Stimulated activated CD4-positive, alpha-beta T cell treated with anti-CD3 and anti-CD28 coated beads, TNF-alpha, amount 100 ng/mL, for 24 hours (primary cell): ENCODE measurements at regions not wholly inside any gene's neighbourhood (a gene's known extent, or its start where the extent isn't known, plus 50 kb on each side); places are given as distances from the start of the nearest gene placed in this dataset.
A peak's percentile ranks its signal among the peaks of the same experiment; 100 is the strongest.

ENCODE experiments used
- DNase-seq, 3 experiments: peaks; one replicate each; pipeline ENCODE4 v3.0.0-alpha.2; 2020; ENCODE audit warnings: low read depth in 3 of 3

DNA sequence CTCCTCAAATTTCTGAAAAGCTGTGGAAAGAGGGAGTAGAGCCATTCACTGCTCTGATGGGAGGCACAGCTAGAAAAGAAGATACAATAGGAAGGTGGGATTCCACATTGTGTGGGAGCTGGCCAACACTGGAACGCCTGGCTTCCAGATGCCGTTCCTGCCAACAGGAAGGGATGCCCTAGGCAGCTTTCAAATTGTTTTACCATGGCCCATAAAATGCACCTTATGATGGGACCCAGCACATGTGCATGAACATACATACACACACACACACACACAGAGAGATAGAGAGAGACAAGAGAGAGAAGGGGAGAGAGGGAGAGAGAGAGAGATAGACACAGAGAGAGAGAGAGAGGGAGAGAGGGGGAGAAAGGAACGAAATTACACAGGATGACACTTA lies 86.1 kb upstream of the BZW1 start:
- DNase-seq: no peak

DNA sequence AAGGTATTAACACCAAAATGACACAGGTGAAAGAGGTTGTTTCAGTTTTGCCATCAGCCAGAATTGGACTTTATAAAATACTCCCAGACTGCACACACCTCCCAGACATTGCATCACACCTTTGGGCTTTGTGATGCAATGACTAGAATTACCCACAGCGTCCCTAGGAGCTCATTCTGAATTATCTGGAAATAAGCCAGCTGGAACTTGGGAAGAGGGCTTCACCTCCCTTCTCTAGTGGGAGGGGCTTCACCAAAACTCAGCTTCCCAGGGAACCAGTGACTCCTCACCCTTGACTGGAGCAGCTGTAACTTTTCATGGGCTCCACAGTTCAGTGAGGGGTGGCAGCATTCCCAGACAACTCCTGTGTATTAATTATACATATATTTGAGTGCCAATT lies 83.1 kb upstream of the BZW1 start:
- no peak for DNase-seq

DNA sequence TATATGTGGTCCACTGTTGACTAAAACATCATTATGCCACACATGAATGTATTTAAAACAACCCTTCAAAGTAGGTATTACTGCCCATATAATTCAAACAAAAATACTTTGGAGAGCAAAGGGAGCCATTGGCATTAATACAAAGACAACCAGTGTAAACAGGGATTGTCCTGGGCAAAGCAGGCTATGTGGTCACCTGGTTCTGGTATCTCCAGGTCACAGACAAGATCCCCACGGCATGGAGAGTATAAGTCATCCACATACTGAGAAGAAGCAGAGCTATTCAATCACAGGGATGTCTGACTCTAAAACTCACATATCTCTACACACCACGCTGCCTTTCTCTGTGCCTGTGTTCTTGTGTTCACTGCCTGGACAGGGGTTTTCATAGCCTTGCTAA lies 81.4 kb upstream of the BZW1 start:
- no peak for DNase-seq

DNA sequence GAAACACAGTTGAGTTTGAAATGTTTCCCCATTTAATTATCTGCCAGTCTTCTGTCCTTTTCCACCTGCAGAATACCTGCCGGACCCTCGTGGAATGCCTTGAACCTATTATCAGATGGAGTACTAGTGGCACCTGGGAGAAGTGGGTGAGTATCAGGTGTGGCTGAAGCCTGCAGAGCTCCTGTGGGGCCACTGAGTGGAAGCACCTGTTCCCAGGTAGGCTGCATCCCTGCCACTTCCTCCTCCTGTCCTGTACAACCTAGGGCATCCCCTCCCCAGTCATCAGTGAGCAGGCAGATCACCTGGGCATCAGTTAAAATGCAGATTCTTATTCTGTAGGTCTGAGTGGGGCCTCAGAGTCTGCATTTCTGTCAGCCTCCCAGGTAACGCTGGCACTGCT lies 80.8 kb upstream of the BZW1 start:
- no peak for DNase-seq

DNA sequence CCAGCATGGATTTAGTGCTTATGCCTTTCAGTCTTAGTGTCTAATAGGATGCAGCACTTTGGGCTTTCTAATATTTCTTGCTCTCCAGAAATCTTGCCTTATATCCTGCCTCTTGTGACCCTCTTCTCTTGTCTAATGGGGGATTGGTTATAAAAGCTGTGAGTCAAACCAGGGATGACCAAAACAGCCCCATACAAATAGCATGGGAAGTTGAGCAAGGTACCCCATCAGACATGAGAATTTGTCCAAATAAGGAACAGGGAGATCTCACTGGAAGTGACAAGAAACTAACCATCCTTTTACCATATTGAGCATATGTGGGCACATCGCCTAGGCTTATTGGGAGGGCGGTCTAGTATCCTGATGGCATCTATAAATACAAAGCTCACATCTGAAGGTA lies 78.8 kb upstream of the BZW1 start:
- no peak for DNase-seq

DNA sequence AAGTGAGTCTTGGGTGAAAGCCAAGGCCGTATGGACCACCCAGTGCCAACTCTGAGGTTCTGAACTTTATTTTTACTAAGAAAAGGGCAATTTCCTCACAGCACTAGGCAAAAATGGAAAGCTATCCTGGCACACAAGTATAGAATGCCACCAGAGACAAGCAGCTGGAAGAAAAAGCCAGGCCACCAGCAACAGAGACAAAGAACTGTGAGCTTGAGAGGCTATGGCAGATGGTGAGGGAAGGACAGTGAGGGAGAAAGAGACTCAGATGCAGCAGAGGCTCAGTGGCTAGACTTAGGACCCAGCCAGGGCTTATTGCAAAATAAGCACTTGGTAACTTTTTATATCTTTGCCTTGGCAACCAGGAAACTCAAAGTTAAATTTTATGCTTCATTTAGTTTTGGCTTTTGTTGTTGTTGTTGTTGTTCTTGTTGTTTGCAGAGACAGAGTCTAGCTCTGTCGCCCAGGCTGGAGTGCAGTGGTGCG lies 78.0 kb upstream of the BZW1 start:
- no peak for DNase-seq

DNA sequence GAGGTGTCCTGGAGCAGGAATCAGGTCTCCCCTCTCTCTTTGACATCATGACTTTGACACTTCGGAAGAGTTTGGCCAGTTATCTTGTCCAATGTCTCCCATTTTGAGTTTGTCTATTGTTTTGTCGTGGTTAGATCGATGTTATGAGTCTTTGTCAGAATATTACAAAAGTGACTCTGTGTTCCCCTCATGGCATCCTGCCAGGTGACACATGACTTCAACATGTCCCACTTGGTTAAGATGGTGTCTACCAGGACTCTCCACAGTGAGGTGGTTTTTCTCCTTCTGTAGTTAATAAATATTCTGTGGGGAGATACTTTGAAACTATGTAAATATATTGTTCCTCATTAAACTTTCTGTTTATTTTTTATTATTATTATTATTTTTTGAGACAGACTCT lies 76.6 kb upstream of the BZW1 start:
- DNase-seq: peak in 1 of 3 experiments; percentile 14

DNA sequence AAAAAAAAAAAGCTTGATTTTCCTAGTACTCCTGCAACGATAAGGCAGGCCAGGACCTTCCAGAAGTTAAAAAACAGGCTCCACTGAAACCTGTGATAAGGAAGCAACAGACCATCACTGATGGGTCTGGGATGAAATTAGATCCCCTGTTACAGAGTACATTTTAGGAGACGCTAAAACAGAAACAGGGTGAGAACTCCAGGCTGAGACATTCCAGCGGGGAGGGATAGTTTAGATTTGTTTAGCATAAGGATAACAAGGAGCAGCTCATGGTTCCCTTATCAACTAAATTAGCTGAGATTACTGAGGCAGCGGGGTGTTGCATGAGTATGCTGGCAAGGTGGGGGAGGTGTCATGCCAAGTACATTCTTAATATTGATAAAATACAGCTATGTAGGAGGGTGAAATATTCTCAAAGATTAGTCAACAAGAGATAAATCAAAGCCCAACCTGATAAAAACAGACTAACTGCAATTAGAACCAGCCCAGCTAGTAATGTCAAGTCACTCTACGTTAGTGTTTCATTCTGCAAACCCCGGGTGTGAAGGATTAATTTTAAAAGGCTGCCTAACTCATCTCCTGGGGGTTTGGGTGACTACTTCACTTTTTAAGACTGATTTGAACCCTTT lies 75.0 kb upstream of the BZW1 start:
- DNase-seq: no peak

DNA sequence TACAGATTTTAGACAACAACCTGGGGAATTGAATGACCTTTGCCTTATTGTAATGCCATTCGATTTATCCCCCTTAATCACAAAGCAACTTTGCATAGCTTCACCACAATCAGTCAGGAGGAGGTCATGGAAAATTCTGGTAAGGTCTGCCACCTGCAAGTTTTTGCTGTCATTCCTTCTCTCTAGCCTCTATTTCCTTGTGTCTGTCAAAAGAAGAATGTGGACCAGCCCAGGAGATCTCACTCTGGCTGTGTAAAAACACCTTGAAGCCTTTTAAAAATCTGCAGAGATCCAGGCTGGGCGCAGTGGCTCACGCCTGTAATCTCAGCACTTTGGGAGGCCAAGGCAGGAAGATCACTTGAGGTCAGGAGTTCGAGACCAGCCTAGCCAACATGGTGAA lies 74.1 kb upstream of the BZW1 start:
- no peak for DNase-seq

DNA sequence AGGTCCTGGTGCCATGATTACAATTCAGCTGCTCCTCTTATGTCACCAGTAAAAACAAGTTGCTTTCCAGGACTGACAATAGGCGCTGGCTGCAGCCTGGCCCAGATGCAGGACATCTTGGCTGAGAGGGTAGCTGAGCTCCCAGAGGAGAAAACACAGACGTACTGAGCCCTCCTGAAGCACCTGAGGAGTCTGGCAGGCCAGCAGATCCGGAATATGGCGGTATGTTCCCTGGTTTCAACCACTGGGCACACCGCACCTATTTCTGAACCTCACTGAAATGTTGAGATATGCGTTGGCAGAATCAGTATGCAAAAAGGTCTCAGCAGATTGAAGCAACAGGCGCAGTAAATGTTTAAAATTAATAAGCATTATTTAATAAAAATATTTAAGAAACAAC lies 73.1 kb upstream of the BZW1 start:
- DNase-seq: no peak

DNA sequence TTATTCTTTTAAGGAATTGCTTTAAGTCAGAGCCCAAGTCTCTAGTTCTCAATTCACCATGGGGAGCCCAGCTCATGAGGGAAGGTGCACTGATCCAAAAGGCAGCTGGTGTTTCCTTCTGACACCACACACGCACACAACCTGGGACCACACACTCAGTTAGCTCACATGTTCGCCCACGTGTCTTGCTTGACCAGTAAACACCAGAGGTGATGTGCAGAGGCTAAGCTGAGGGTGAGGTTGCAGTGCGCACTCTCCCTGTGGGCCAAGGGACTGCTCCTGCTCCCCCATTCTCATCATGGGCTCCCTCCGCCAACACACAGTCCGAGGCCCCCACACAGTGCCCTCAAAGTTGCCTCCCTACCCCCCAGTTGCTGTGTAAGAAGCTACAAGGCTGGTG lies 70.8 kb upstream of the BZW1 start:
- no peak for DNase-seq

DNA sequence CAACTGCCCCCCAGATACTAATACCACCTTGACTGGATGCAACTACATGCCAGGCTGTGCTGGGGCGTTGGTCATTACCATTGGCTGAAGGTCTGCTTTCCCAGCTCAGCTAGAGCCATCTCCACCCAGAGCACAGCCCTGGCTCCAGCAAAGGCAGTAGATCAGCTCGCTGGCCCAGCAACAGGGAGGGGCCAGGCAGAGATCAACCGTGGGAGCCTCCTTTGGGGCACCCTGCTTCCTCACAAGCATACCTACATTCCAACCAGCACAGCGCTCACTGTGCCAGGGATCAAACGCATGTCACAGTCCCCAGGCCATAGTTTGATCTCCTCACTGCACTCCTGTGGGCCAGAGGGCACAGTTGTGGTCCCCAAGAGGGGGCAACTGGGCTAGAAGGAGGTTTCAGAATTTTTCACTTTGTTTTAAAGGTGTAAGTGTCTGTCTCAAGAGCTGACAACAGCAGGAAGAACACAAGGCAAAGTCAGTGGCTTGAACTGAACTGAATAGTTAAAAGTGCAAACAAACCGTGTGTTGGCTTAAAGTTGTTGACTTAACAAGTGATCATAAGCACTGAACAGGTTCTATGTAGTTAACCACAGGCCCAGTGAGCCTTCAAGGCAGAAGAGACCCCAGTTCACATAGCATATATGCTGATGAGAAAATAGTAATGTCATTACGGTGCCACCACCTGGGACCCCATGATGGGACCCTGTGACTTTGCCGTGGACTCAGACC lies 70.1 kb upstream of the BZW1 start:
- DNase-seq: no peak

DNA sequence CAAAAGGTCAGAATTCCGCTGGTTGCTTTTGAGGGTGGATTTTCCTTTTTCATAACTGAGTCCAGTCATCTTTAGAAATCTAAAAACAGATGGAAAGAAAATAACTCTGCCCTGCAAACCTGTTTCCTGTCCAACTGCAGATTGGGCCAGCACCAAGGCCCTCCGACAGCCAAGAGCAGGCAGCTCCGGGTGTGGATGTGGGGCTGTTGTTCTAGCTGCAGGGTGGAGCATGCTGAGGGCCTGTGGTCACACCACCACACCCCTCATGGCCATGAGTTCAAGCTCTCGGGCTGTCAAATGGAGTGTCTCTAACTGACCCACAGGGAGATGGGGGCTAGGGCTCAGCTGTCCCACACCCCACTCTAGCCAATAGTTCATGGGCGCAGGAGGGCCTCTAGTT lies 69.3 kb upstream of the BZW1 start:
- no peak for DNase-seq

DNA sequence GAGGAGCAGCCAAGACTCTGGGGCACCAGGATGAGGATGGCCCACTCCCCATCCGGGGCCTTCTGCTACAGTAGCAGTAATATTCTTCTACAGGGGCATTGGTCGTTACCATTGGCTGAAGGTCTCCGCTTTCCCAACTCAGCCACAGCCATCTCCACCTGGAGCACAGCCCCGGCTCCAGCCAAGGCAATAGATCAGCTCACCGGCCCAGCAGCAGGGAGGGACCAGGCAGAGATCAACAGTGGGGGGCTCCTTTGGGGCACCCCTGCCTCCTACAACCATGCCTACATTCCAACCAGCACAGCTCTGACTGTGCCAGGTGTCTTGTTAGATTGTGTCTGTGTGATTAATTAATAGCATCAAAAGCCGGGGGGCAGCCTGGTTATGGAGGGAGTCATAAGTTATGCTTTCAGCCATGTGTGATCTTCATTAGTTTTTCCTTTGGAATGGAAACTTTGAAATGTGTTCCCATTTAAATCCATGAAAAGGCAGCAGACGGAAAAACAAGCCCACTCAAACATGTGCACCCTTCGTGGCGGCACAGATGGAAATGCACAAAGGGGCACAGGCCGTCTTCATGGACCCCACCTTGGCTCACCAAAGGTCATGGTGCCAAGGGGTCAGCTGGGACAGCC lies 68.6 kb upstream of the BZW1 start:
- no peak for DNase-seq

DNA sequence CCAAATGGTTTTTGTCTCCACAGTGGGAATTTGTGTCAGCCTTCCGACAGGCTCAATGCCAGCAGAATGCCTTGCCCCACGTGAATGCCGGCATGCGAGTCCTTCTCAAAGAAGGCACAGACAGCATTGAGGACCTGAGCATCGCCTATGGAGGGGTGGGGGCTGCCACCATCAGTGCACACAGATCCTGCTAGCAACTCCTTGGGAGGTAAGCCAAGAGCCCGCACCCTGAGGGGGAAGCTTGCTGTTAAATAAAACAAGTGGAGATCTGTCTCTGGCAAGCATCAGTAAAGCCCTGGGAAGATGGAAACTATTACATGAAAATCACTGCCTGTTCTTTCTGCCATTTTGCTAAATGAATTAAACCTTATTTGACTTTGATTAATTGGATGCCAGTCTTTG lies 67.5 kb upstream of the BZW1 start:
- DNase-seq: no peak

DNA sequence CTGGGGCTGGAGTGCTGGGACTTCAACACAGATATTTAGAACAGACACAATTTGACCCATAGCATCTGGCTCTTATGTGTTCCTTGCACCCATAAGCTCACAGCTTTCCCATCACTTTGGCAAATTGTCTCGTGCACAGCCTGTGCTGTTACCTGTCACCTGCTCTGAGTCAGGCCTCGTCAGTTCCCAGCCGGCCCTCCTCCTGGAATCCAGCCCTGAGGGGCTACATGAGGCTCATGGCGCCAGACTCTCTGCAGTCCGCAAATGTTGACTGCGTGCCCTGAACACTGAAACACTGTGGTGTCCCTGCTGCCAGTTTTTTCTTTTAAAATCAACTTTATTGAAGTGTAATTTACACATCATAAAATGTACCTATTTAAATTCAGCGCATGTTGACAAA lies 65.4 kb upstream of the BZW1 start:
- DNase-seq: no peak

DNA sequence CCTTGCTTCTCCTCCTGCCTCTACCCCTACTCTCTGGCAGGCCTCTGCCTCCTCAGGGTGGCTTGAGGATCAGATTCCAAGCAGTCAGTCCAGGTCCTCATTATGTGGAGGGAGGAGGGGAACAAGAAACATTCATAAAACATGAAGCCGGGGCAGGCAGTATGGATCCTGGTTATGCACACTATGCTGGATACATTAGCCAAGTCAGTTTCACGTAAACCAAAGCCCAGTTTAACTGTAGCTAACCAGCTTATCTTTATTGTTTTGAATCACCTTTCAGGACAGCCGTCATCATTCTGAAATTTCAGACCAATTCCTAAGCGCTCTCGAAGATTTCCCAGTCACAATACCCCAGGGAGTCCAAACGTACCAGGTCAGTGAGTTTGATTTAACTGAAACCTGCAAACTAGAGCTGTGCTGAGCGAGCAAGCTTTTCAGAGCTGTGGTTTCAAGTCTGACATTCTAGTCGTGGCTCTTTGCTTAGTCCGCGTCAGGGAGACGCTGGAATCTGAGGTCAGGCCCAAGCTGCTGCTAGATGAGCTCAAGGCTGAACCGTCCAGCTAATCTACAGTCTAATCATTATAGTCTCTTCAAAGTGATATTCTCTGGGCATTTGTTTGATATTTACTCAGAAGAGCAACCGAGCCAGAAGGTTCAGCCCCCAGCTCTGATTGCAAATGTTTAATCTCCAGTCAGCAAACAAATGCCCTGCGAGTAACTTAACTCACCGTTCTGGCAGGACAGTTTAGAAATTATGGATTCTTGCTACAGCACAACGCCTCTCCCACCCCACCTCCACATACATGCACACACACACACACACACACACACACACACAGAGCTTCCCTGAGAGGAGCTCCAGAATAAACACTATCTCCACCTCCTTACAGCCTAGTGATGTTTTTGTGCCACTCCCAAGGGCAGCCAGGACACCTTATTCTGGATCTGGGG lies 63.8 kb upstream of the BZW1 start:
- DNase-seq: no peak

DNA sequence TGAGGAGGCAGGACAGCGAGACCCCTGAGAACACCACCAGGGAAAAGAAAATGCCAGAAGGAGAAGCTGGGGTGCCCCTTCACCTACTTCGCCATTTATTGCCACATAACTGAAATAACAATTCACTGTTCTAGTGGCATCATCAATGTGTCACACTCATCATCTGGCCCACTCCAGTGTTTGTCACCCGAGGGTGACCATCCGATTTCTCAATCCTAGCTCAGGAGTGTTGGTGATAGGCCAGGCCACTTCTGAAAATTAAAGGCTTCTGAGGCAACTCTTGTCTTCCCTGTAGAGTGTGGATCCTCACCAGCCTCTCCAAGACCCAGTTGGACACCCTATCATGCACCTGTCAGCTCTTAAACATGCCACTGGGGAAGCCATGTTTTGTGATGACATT lies 62.9 kb upstream of the BZW1 start:
- DNase-seq: no peak

DNA sequence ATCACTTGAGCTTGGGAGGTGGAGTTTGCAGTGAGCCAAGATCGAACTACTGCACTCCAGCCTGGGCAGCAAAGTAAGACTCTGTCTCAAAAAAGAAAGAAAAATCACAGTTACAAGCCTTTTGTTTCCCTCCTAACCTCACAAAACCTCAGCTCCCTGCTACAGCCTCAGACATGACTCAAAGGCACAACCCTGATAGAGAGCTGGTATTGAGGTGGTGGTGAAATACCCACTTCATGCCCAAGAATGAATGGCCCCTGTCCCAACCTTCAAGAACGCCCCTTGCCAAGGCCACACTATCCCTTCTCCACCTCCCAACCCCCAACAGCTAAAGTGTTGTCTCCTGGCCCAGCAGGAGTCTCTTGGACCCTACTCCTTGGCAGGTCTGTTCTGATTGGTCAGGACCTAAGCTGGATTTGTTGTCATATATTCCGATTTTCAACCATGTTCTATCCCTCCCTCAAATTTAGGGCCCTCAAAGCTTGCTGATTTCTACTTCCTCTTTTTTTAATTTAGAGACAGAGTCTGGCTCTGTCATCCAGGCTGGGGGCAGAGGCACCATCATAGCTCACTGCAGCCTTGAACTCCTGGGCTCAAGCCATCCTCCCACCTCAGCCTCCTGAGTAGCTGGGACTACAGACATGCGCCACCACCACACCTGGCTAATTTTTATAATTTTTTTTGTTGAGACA lies 61.9 kb upstream of the BZW1 start:
- no peak for DNase-seq

DNA sequence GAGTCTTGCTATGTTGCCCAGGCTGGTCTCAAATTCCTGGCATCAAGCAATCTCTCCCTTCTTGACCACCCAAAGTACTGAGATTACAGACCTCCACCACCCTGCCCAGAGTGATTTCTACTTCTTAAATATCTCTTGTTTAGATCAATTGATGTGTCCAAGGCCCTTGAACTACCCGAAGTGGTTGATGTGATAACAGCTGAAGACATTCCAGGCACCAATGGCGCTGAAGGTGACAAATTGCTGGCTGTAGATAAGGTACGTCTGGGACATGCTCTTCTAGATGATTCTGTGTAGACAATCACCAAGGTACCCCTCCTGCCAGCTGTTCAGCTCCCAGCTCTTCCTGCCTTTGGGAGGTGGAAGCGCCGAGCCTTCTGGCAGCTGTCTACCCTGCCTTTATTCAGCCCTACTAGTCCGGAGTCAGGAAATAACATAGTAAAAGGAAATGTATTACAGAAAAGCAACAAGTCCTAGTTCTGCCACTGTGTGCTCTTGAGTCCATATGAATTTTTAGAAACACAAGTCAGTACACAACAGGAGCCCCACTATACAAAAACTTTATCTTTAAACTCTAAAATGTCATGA lies 61.3 kb upstream of the BZW1 start:
- DNase-seq: no peak

DNA sequence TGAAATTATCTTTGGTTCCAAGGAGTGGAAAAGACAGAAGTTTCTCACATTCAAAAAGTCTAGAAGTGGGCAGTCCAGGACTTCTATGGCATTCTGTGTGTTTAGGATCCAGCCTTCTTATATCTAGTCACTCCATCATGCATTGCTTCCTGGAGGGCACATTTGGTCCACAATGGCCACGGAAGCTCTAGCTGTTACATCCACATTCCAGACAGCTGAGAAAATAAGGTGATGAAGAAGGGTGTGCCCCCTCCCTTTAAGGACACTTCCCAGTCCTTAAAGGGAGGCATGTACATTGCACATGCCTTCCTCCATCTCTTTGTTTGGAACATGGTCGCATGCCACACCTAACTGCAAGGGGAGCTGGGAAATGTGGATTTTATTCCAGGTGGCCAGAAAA lies 59.9 kb upstream of the BZW1 start:
- no peak for DNase-seq
